ENCODE measurements at regions not wholly inside any gene's neighbourhood (a gene's known extent, or its start where the extent isn't known, plus 50 kb on each side); places are given as distances from the start of the nearest gene placed in this dataset.

GRCh38 chr2:67286981-67287759 is 110.0 kb upstream of the ETAA1 start:
- no peaks in the 10 kb centered on the region for H3K9me3 ChIP-seq (ENCODE audit: control insufficient read depth, low read depth, low read length)
- no peak overlapping the region for H2BK120ac ChIP-seq (ENCODE audit: low read depth, low read length, poor library complexity, severe bottlenecking)
- no peak overlapping the region for H3K14ac ChIP-seq (ENCODE audit: insufficient read depth, low read length)
- no peak overlapping the region for H3K56ac ChIP-seq (ENCODE audit: insufficient read length, low read depth, low read length)
- no peak overlapping the region for H2BK12ac ChIP-seq (ENCODE audit: insufficient read length, low read depth, low read length)
- H3K4ac ChIP-seq (ENCODE audit: low read depth, low read length), result no peak overlapping the region
- H3K27me3 Mint-ChIP-seq (ENCODE audit: low read depth), result no peaks in the 10 kb centered on the region
- no peaks in the 10 kb centered on the region for H3K79me1 ChIP-seq (ENCODE audit: insufficient read depth, low read depth, low read length, poor library complexity, severe bottlenecking)
- no peaks in the 10 kb centered on the region for H3K27me3 ChIP-seq (ENCODE audit: insufficient read depth, low read length)
- no peak overlapping the region for H4K8ac ChIP-seq (replicated peaks; ENCODE audit: insufficient read length, low read depth, low read length)
- H4K91ac ChIP-seq (ENCODE audit: insufficient read length, low read depth, low read length), result no peak overlapping the region
- TF ChIP-seq, protein P1, sequence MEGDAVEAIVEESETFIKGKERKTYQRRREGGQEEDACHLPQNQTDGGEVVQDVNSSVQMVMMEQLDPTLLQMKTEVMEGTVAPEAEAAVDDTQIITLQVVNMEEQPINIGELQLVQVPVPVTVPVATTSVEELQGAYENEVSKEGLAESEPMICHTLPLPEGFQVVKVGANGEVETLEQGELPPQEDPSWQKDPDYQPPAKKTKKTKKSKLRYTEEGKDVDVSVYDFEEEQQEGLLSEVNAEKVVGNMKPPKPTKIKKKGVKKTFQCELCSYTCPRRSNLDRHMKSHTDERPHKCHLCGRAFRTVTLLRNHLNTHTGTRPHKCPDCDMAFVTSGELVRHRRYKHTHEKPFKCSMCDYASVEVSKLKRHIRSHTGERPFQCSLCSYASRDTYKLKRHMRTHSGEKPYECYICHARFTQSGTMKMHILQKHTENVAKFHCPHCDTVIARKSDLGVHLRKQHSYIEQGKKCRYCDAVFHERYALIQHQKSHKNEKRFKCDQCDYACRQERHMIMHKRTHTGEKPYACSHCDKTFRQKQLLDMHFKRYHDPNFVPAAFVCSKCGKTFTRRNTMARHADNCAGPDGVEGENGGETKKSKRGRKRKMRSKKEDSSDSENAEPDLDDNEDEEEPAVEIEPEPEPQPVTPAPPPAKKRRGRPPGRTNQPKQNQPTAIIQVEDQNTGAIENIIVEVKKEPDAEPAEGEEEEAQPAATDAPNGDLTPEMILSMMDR (conservative IDR thresholded peaks at IDR 0.05), result no peak
- no peak overlapping the region for H3K23ac ChIP-seq (ENCODE audit: insufficient read length, low read depth, low read length)
- no peak overlapping the region for H3T11ph ChIP-seq (ENCODE audit: low read length)
- H3K23me2 ChIP-seq (ENCODE audit: insufficient read length, low read depth, low read length, poor library complexity, severe bottlenecking), result no peaks in the 10 kb centered on the region
- H3K9me3 Mint-ChIP-seq, result no peaks in the 10 kb centered on the region
- H3K4me2 ChIP-seq (ENCODE audit: insufficient read depth, insufficient read length, low read length), result no peak overlapping the region
- WGBS (ENCODE audit: extremely low coverage, insufficient read length, low lambda C conversion rate), result no CpG with 5 or more reads among the region's 2 CpGs
- H3K9ac ChIP-seq (ENCODE audit: extremely low read depth, insufficient read length, low read length), result no peak overlapping the region
- H2BK20ac ChIP-seq (ENCODE audit: low read depth, low read length, poor library complexity, severe bottlenecking), result no peak overlapping the region
- H3K4me3 Mint-ChIP-seq, result no peak overlapping the region
- no peak overlapping the region for H3K18ac ChIP-seq (ENCODE audit: insufficient read length, low read depth, low read length)
- no peaks in the 10 kb centered on the region for H3K36me3 Mint-ChIP-seq (ENCODE audit: insufficient read depth in 1 of 3, low read depth in 3 of 3)
- DNase-seq, result no peak
- no peak overlapping the region; a peak in 1 of 7 replicates for H3K27ac Mint-ChIP-seq
- no peak overlapping the region for H2AK5ac ChIP-seq (ENCODE audit: insufficient read length, low read length)
- H2BK5ac ChIP-seq (ENCODE audit: insufficient read length, low read length), result no peak overlapping the region
- no peak overlapping the region for H3K27ac ChIP-seq (ENCODE audit: insufficient read length, low read depth, low read length)
- H4K5ac ChIP-seq (ENCODE audit: insufficient read length, low read depth, low read length), result no peak overlapping the region
- no peaks in the 10 kb centered on the region for H3K79me2 ChIP-seq (ENCODE audit: insufficient read depth, low read length)
- no peak overlapping the region for H2BK15ac ChIP-seq (ENCODE audit: low read depth, low read length)
- H4K20me1 ChIP-seq (ENCODE audit: control insufficient read depth, insufficient read depth, insufficient read length), result no peaks in the 10 kb centered on the region
- no peak overlapping the region for H2AFZ ChIP-seq (ENCODE audit: low read length)
- peaks cover 2 to 5% of the 10 kb centered on the region in 2 experiments; a peak in 2 of 4 replicates for H3K4me1 Mint-ChIP-seq
- no peaks in the 10 kb centered on the region for H3K4me1 ChIP-seq (ENCODE audit: insufficient read depth, low read length)

Data from H9 (cell line).